ENCODE measurements at regions not wholly inside any gene's neighbourhood (a gene's known extent, or its start where the extent isn't known, plus 50 kb on each side); places are given as distances from the start of the nearest gene placed in this dataset.
A peak's percentile ranks its signal among the peaks of the same experiment; 100 is the strongest.

GRCh38 chr5:54702470-54702869 lies 184.9 kb downstream of the SNX18 start:
- Histone ChIP-seq H3K27ac (ENCODE audit: low read depth, low read length) (no peak overlapping the region), H3K79me2 (ENCODE audit: insufficient read depth, low read length) (no peaks in the 10 kb centered on the region), H2AFZ (ENCODE audit: low read depth, low read length, poor library complexity, severe bottlenecking) (no peak overlapping the region), H3K9me3 (ENCODE audit: control insufficient read depth in 1 of 2, insufficient read depth in 1 of 2, low read depth in 1 of 2, low read length in 2 of 2) (no peaks in the 10 kb centered on the region), H3K27me3 (ENCODE audit: insufficient read depth, low read length) (peaks cover 11% of the 10 kb centered on the region; the same call in 1 of the 2 replicates), H3K9ac (ENCODE audit: low read length) (no peak overlapping the region), H4K20me1 (ENCODE audit: insufficient read depth) (no peaks in the 10 kb centered on the region), H3K4me3 (replicated peaks in 1 of 2; ENCODE audit: low read depth in 1 of 2, low read length in 2 of 2) (no peak overlapping the region), H3K36me3 (ENCODE audit: control insufficient read depth in 1 of 2, insufficient read depth in 2 of 2, low read length in 2 of 2) (no peaks in the 10 kb centered on the region), H3K4me1 (ENCODE audit: control insufficient read depth in 1 of 2, insufficient read depth in 2 of 2, low read length in 2 of 2) (peaks cover 0 to 8% of the 10 kb centered on the region in 2 experiments; a peak in 1 of 4 replicates), H3K4me2 (ENCODE audit: low read length) (no peak overlapping the region), H3K9me2 (ENCODE audit: insufficient read depth) (no peaks in the 10 kb centered on the region)
- ATAC-seq (no peak), DNase-seq (ENCODE audit: low read depth, low spot score) (no peak)
- ChIA-PET RAD21 (ENCODE audit: low non-redundant PET in 1 of 2, low total read pairs in 2 of 2, uncharacterized antibody in 2 of 2, unreplicated experiment in 2 of 2) (no interaction called here), CTCF (no interaction called here), POLR2A (no interaction called here)
- intact Hi-C loops (cut with micrococcal nuclease), result no loop called here
- no TSS peak for BruUV-seq (replicated peaks)
- TF ChIP-seq TCF7L2 (IDR thresholded peaks at IDR 0.05; ENCODE audit: borderline replicate concordance, extremely low read depth, insufficient read depth, insufficient read length) (no peak), CTCF (IDR thresholded peaks at IDR 0.05 in 2 of 3, conservative IDR thresholded peaks at IDR 0.05 in 1 of 3; ENCODE audit: borderline replicate concordance in 1 of 3, insufficient read depth in 1 of 3, low read depth in 2 of 3, low read length in 2 of 3) (no peak), POLR2AphosphoS5 (IDR thresholded peaks at IDR 0.05; ENCODE audit: low read depth, low read length) (no peak), EGR1 (IDR thresholded peaks at IDR 0.05; ENCODE audit: low read depth) (no peak), YY1 (IDR thresholded peaks at IDR 0.05; ENCODE audit: extremely low read depth, insufficient replicate concordance, low read depth, low read length) (no peak), JUND (IDR thresholded peaks at IDR 0.05) (no peak), EZH2 (IDR thresholded peaks at IDR 0.05) (no peak)

- no TSS peak for BruUV-seq (replicated peaks)
- Histone ChIP-seq H3K4me2 (ENCODE audit: low read length) (0 out of 2 replicates have a peak overlapping the region, but pooled peaks have one; percentile 2), H3K27me3 (ENCODE audit: insufficient read depth, low read length) (no peaks in the 10 kb centered on the region), H3K36me3 (ENCODE audit: control insufficient read depth in 1 of 2, insufficient read depth in 2 of 2, low read length in 2 of 2) (no peaks in the 10 kb centered on the region), H3K9ac (ENCODE audit: low read length) (no peak overlapping the region), H3K27ac (ENCODE audit: low read depth, low read length) (no peak overlapping the region), H3K79me2 (ENCODE audit: insufficient read depth, low read length) (no peaks in the 10 kb centered on the region), H3K4me3 (replicated peaks in 1 of 2; ENCODE audit: low read depth in 1 of 2, low read length in 2 of 2) (no peak overlapping the region), H3K9me2 (ENCODE audit: insufficient read depth) (no peaks in the 10 kb centered on the region), H2AFZ (ENCODE audit: low read depth, low read length, poor library complexity, severe bottlenecking) (no peak overlapping the region), H4K20me1 (ENCODE audit: insufficient read depth) (no peaks in the 10 kb centered on the region), H3K9me3 (ENCODE audit: control insufficient read depth in 1 of 2, insufficient read depth in 1 of 2, low read depth in 1 of 2, low read length in 2 of 2) (no peaks in the 10 kb centered on the region), H3K4me1 (ENCODE audit: control insufficient read depth in 1 of 2, insufficient read depth in 2 of 2, low read length in 2 of 2) (peaks cover 0 to 8% of the 10 kb centered on the region in 2 experiments; a peak in 1 of 4 replicates)
- intact Hi-C loops (cut with micrococcal nuclease), result no loop called here
- ATAC-seq, result peak; percentile 58; the same call in 1 of the 2 replicates
- TF ChIP-seq SP1 (IDR thresholded peaks at IDR 0.05; ENCODE audit: low read depth), result 0 out of 2 replicates have a peak, but pooled peaks have one; percentile 39
- TF ChIP-seq CEBPB (IDR thresholded peaks at IDR 0.05; ENCODE audit: low read depth), result peak; percentile 94
- TF ChIP-seq SRF (IDR thresholded peaks at IDR 0.05; ENCODE audit: low read depth), result peak; percentile 99
- 0 out of 2 replicates have a peak, but pooled peaks have one; percentile 27 for TF ChIP-seq SIN3A (IDR thresholded peaks at IDR 0.05; ENCODE audit: low read depth)
- no peak for TF ChIP-seq POLR2A (IDR thresholded peaks at IDR 0.05; ENCODE audit: borderline replicate concordance, extremely low read depth, insufficient read depth, insufficient read length)
- no peak for TF ChIP-seq ELF1 (IDR thresholded peaks at IDR 0.05; ENCODE audit: borderline replicate concordance, low read depth)
- TF ChIP-seq EZH2 (IDR thresholded peaks at IDR 0.05), result no peak
- ChIA-PET CTCF (no interaction called here), RAD21 (ENCODE audit: low non-redundant PET in 1 of 2, low total read pairs in 2 of 2, uncharacterized antibody in 2 of 2, unreplicated experiment in 2 of 2) (no interaction called here), POLR2A (no interaction called here)
- peak; percentile 26 for DNase-seq (ENCODE audit: low read depth, low spot score)
These were observed 183.5 kb downstream of the SNX18 start for GRCh38 chr5:54700986-54701578.

All from HCT116 (cell line).